ENCODE measurements at regions not wholly inside any gene's neighbourhood (a gene's known extent, or its start where the extent isn't known, plus 50 kb on each side); places are given as distances from the start of the nearest gene placed in this dataset.
"Not testable (repeated sequence)": the region's sequence is repeated elsewhere in the genome, so short reads cannot be mapped to it uniquely, and the experiment has no call there.

DNA sequence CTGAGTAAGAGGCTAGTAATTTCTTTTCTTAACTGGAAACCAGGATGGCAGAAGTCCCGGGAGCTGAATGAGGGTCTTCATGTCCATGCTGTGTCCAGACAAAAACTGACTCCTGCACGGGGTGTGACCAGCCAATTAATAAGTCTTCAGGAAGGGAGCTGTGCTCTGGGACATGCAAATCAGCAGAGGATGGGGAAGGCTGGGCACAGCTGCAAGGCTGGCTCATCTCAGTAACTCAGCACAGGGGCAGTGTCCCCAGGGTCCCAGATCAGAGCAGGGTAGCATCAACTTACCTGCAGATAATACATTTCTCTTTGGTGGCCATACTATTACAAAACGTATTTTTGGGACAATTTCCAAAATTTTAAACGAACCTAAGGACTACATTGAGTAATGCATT lies 595.6 kb downstream of the RPIA start:
- not testable (repeated sequence) for H3K9me2 ChIP-seq (ENCODE audit: insufficient read depth, low read length); H3K4me3 ChIP-seq (ENCODE audit: low read length); H3K9ac ChIP-seq (ENCODE audit: low read length); H3K4me2 ChIP-seq (ENCODE audit: low read length); H3K79me2 ChIP-seq (replicated peaks; ENCODE audit: insufficient read depth, low read length); H4K20me1 ChIP-seq (ENCODE audit: insufficient read depth); H3K9me3 ChIP-seq (ENCODE audit: low read length); H3F3A ChIP-seq (ENCODE audit: insufficient read depth, low read length, poor library complexity, severe bottlenecking); H3K27me3 ChIP-seq (ENCODE audit: insufficient read depth, low read depth, low read length); H2AFZ ChIP-seq (ENCODE audit: low read depth, low read length); H3K36me3 ChIP-seq (ENCODE audit: insufficient read depth, low read length); H3K27ac ChIP-seq (ENCODE audit: low read length)

DNA sequence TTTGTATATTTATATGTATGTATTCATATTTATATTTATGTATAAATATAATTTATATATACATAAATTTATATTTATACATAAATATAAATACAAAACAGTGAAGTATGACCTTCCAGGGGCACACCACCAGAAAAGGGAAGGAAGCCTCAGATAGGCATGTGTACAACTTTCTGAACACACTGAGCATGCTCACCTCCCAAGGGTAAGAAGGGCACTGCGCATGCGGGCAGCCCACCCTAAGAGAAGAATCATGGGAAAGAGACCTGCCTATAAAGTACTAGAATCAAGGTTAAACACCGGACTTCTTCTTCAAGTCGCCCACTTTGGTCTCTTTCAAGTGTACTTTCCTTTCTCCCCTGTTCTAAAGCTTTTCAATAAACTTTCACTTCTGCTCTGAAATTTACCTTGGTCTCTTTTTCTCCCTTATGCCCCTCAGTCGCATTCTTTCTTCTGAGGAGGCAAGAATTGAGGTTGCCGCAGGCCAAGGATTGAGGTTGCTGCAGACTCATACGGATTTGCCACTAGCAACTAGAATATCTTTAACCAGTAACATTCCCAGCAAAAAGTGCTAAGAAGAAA lies 600.3 kb downstream of the RPIA start:
- H3K9me3 ChIP-seq (ENCODE audit: low read length); H3K79me2 ChIP-seq (replicated peaks; ENCODE audit: insufficient read depth, low read length); H3K36me3 ChIP-seq (ENCODE audit: insufficient read depth, low read length); H3K27ac ChIP-seq (ENCODE audit: low read length); H3F3A ChIP-seq (ENCODE audit: insufficient read depth, low read length, poor library complexity, severe bottlenecking); H3K4me3 ChIP-seq (ENCODE audit: low read length); H3K4me2 ChIP-seq (ENCODE audit: low read length); H4K20me1 ChIP-seq (ENCODE audit: insufficient read depth); H2AFZ ChIP-seq (ENCODE audit: low read depth, low read length); H3K27me3 ChIP-seq (ENCODE audit: insufficient read depth, low read depth, low read length); H3K9me2 ChIP-seq (ENCODE audit: insufficient read depth, low read length); H3K9ac ChIP-seq (ENCODE audit: low read length): not testable (repeated sequence)

DNA sequence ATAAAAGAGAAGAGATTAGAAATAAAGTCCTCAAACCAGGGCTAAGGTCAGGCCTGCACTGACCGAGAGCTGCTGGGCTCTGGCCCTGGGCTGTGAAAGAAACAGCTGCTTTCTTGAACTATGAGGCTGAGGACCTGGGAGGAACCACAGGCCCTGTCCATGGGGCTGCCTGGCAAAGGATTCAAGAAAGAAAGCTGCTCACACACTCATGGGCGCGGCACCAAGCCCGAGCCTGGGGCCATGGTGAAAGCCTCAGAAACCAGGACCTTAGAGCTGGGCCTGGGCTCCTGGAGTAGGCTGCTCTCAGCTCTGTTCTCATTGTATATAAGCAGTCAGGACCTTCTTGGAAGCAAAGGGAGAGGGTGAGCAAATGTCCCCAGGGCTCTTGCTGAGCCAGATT lies 601.9 kb downstream of the RPIA start:
- H3K79me2 ChIP-seq (replicated peaks; ENCODE audit: insufficient read depth, low read length); H3K27ac ChIP-seq (ENCODE audit: low read length); H3K9ac ChIP-seq (ENCODE audit: low read length); H2AFZ ChIP-seq (ENCODE audit: low read depth, low read length); H3K36me3 ChIP-seq (ENCODE audit: insufficient read depth, low read length); H4K20me1 ChIP-seq (ENCODE audit: insufficient read depth); H3K4me3 ChIP-seq (ENCODE audit: low read length); H3K27me3 ChIP-seq (ENCODE audit: insufficient read depth, low read depth, low read length); H3K9me3 ChIP-seq (ENCODE audit: low read length); H3F3A ChIP-seq (ENCODE audit: insufficient read depth, low read length, poor library complexity, severe bottlenecking); H3K9me2 ChIP-seq (ENCODE audit: insufficient read depth, low read length); H3K4me2 ChIP-seq (ENCODE audit: low read length): not testable (repeated sequence)

- not testable (repeated sequence) for H2AFZ ChIP-seq (ENCODE audit: low read depth, low read length); H3K4me2 ChIP-seq (ENCODE audit: low read length); H3F3A ChIP-seq (ENCODE audit: insufficient read depth, low read length, poor library complexity, severe bottlenecking); H4K20me1 ChIP-seq (ENCODE audit: insufficient read depth); H3K9ac ChIP-seq (ENCODE audit: low read length); H3K36me3 ChIP-seq (ENCODE audit: insufficient read depth, low read length); H3K27ac ChIP-seq (ENCODE audit: low read length); H3K4me3 ChIP-seq (ENCODE audit: low read length); H3K27me3 ChIP-seq (ENCODE audit: insufficient read depth, low read depth, low read length); H3K9me2 ChIP-seq (ENCODE audit: insufficient read depth, low read length); H3K9me3 ChIP-seq (ENCODE audit: low read length); H3K79me2 ChIP-seq (replicated peaks; ENCODE audit: insufficient read depth, low read length)
Measured at GRCh38 chr2:89294335-89294734, 602.9 kb downstream of the RPIA start.

DNA sequence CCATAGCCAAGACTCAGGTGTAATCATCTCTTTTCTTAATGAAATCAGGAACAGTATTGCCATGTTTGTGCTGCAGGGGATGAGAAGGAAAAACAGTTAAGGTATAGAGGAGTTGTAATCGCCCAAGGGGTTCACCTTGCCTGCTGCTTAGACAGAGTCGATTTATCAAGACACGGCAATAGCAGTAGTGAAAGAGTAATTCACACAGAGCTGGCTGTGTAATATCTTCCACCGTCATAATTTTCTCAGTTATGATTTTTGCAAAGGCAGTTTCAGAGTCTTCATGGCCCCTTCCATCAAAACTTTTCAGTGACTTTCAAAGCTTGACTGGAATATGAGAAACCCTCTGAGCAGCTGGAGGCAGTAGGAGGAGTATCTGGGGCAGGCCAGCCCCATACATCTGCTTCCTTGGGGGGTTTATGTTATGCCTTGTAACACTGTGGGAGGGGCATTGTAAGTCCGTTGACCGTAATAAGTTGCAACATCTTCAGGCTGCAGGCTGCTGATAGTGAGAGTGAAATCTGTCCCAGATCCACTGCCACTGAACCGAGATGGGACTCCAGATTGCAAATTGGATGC lies 605.4 kb downstream of the RPIA start:
- not testable (repeated sequence) for H3K9ac ChIP-seq (ENCODE audit: low read length)

GRCh38 chr2:89299196-89299595 lies 607.7 kb downstream of the RPIA start:
- not testable (repeated sequence) for H4K20me1 ChIP-seq (ENCODE audit: insufficient read depth); H3F3A ChIP-seq (ENCODE audit: insufficient read depth, low read length, poor library complexity, severe bottlenecking); H3K79me2 ChIP-seq (replicated peaks; ENCODE audit: insufficient read depth, low read length); H3K4me2 ChIP-seq (ENCODE audit: low read length); H3K9me2 ChIP-seq (ENCODE audit: insufficient read depth, low read length); H3K27ac ChIP-seq (ENCODE audit: low read length); H3K9ac ChIP-seq (ENCODE audit: low read length); H3K9me3 ChIP-seq (ENCODE audit: low read length); H3K27me3 ChIP-seq (ENCODE audit: insufficient read depth, low read depth, low read length); H2AFZ ChIP-seq (ENCODE audit: low read depth, low read length); H3K4me3 ChIP-seq (ENCODE audit: low read length); H3K36me3 ChIP-seq (ENCODE audit: insufficient read depth, low read length)

More for the DNA sequence above, 605.4 kb downstream of the RPIA start:
- H4K20me1 ChIP-seq (ENCODE audit: insufficient read depth); H3K36me3 ChIP-seq (ENCODE audit: insufficient read depth, low read length); H2AFZ ChIP-seq (ENCODE audit: low read depth, low read length); H3K79me2 ChIP-seq (replicated peaks; ENCODE audit: insufficient read depth, low read length); H3F3A ChIP-seq (ENCODE audit: insufficient read depth, low read length, poor library complexity, severe bottlenecking); H3K9me2 ChIP-seq (ENCODE audit: insufficient read depth, low read length); H3K27me3 ChIP-seq (ENCODE audit: insufficient read depth, low read depth, low read length); H3K4me3 ChIP-seq (ENCODE audit: low read length); H3K9me3 ChIP-seq (ENCODE audit: low read length); H3K4me2 ChIP-seq (ENCODE audit: low read length); H3K27ac ChIP-seq (ENCODE audit: low read length): not testable (repeated sequence)

DNA sequence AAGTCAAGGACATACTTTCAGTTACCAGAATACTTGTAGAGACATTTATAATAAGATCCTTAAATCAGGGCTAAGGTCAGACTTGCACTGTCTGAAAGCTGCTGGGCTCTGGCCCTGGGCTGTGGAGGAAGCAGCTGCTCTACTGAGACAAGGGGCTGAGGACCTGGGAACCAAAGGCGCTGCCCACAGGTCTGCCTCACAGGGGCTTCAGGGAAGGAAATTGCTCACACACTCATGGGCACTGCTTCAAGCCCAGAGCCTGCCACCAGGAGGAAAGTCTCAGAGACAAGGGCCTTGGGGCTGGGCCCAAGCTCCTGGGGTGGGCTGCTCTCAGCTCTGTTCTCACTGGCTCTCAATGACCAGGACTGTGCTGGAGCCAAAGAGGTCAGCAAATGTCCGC lies 614.1 kb downstream of the RPIA start:
- H2AFZ ChIP-seq (ENCODE audit: low read depth, low read length); H3K27ac ChIP-seq (ENCODE audit: low read length); H3K9me3 ChIP-seq (ENCODE audit: low read length); H3K9ac ChIP-seq (ENCODE audit: low read length); H3K36me3 ChIP-seq (ENCODE audit: insufficient read depth, low read length); H3K4me3 ChIP-seq (ENCODE audit: low read length); H3K9me2 ChIP-seq (ENCODE audit: insufficient read depth, low read length); H3K79me2 ChIP-seq (replicated peaks; ENCODE audit: insufficient read depth, low read length); H3F3A ChIP-seq (ENCODE audit: insufficient read depth, low read length, poor library complexity, severe bottlenecking); H3K4me2 ChIP-seq (ENCODE audit: low read length); H3K27me3 ChIP-seq (ENCODE audit: insufficient read depth, low read depth, low read length); H4K20me1 ChIP-seq (ENCODE audit: insufficient read depth): not testable (repeated sequence)
